ENCODE measurements at regions not wholly inside any gene's neighbourhood (a gene's known extent, or its start where the extent isn't known, plus 50 kb on each side); places are given as distances from the start of the nearest gene placed in this dataset.

GRCh38 chr4:19026281-19026680, 1004.7 kb upstream of the LCORL start:
- TF ChIP-seq POLR2AphosphoS5 (IDR thresholded peaks at IDR 0.05; ENCODE audit: low read depth, low read length) (no peak), CTCF (IDR thresholded peaks at IDR 0.05) (peak; percentile 33), TAF1 (IDR thresholded peaks at IDR 0.05; ENCODE audit: borderline replicate concordance, low read depth, low read length) (no peak), EZH2phosphoT487 (IDR thresholded peaks at IDR 0.05; ENCODE audit: borderline replicate concordance, low read depth) (no peak), SIN3A (IDR thresholded peaks at IDR 0.05; ENCODE audit: borderline replicate concordance, low read depth, low read length) (no peak)

Data from SK-N-SH (cell line).